ENCODE measurements at regions not wholly inside any gene's neighbourhood (a gene's known extent, or its start where the extent isn't known, plus 50 kb on each side); places are given as distances from the start of the nearest gene placed in this dataset.

- peaks cover 9% of the 10 kb centered on the region for H3K36me3 Mint-ChIP-seq (ENCODE audit: low read depth)
- H3K27ac Mint-ChIP-seq, result peak overlapping the region; percentile 73
- H3K9me3 Mint-ChIP-seq, result no peaks in the 10 kb centered on the region
- CTCF ChIA-PET, result interaction anchor here (1.1 to 3.6 kb wide), 4 partner anchors 8 to 134 kb away, joined by 3 to 20 read pairs (median 8); no protein-coding TSS in a partner anchor
- no peak for TF ChIP-seq CTCF (IDR thresholded peaks at IDR 0.05)
- H3K4me1 Mint-ChIP-seq (ENCODE audit: low read depth), result peaks cover 54% of the 10 kb centered on the region
- no peak overlapping the region for H3K4me3 Mint-ChIP-seq
- POLR2A ChIA-PET, result interaction anchor here (0.7 to 2.7 kb wide), 3 partner anchors 10 to 209 kb away, joined by 3 to 10 read pairs (median 4); partner anchors contain the start of gene NABP1
- intact Hi-C loops (cut with micrococcal nuclease), result no loop called here
- H3K27me3 Mint-ChIP-seq, result no peaks in the 10 kb centered on the region
- ATAC-seq (peak; percentile 76), DNase-seq (peak; percentile 55)
These were observed 52.9 kb upstream of the NABP1 start for GRCh38 chr2:191625016-191625415.

- Mint-ChIP-seq H3K27ac (peak overlapping the region; percentile 58), H3K36me3 (ENCODE audit: low read depth) (peaks cover 9% of the 10 kb centered on the region), H3K4me1 (ENCODE audit: low read depth) (peaks cover 51% of the 10 kb centered on the region), H3K4me3 (no peak overlapping the region), H3K9me3 (no peaks in the 10 kb centered on the region), H3K27me3 (no peaks in the 10 kb centered on the region)
- ATAC-seq (no peak), DNase-seq (no peak)
- no peak for TF ChIP-seq CTCF (IDR thresholded peaks at IDR 0.05)
- CTCF ChIA-PET, result interaction anchor here (1.4 to 3.6 kb wide), 3 partner anchors 9 to 58 kb away, joined by 4 to 20 read pairs (median 12); no protein-coding TSS in a partner anchor
- POLR2A ChIA-PET, result interaction anchor here (0.7 to 2.7 kb wide), 2 partner anchors 52 to 210 kb away, joined by 3 to 10 read pairs; partner anchors contain the start of gene NABP1
- intact Hi-C loops (cut with micrococcal nuclease), result no loop called here
These were observed 52.5 kb upstream of the NABP1 start for GRCh38 chr2:191625446-191625845.

- Mint-ChIP-seq H3K27ac (no peak overlapping the region), H3K9me3 (no peaks in the 10 kb centered on the region), H3K36me3 (ENCODE audit: low read depth) (peaks cover 9% of the 10 kb centered on the region), H3K4me3 (no peak overlapping the region), H3K4me1 (ENCODE audit: low read depth) (peaks cover 47% of the 10 kb centered on the region), H3K27me3 (no peaks in the 10 kb centered on the region)
- TF ChIP-seq CTCF (IDR thresholded peaks at IDR 0.05), result no peak
- DNase-seq (no peak), ATAC-seq (no peak)
- ChIA-PET CTCF (interaction anchor here (1.3 to 3.6 kb wide), 6 partner anchors 10 to 65 kb away, joined by 3 to 20 read pairs (median 6); no protein-coding TSS in a partner anchor), POLR2A (interaction anchor here (1.2 to 2.7 kb wide), 2 partner anchors 14 to 51 kb away, joined by 3 to 10 read pairs; partner anchors contain the start of gene NABP1)
- intact Hi-C loops (cut with micrococcal nuclease), result no loop called here
These were observed 51.3 kb upstream of the NABP1 start for GRCh38 chr2:191626497-191627151.

- intact Hi-C loops (cut with micrococcal nuclease), result no loop called here
These were observed 50.4 kb upstream of the NABP1 start for GRCh38 chr2:191627518-191627917.

More at GRCh38 chr2:191627518-191627917, 50.4 kb upstream of the NABP1 start:
- ChIA-PET CTCF (interaction anchor here (0.8 to 3.6 kb wide), 6 partner anchors 10 to 60 kb away, joined by 3 to 20 read pairs (median 6); no protein-coding TSS in a partner anchor), POLR2A (interaction anchor here (0.8 to 2.1 kb wide), 6 partner anchors 9 to 58 kb away, joined by 3 to 6 read pairs (median 4); no protein-coding TSS in a partner anchor)
- Mint-ChIP-seq H3K4me3 (no peak overlapping the region), H3K36me3 (ENCODE audit: low read depth) (peaks cover 9% of the 10 kb centered on the region), H3K27me3 (no peaks in the 10 kb centered on the region), H3K9me3 (no peaks in the 10 kb centered on the region), H3K4me1 (ENCODE audit: low read depth) (peaks cover 44% of the 10 kb centered on the region), H3K27ac (no peak overlapping the region)
- DNase-seq, result no peak
- ATAC-seq, result no peak
- TF ChIP-seq CTCF (IDR thresholded peaks at IDR 0.05), result no peak

Data from activated CD8-positive, alpha-beta T cell treated with anti-CD3 and anti-CD28 coated beads for 36 hours (primary cell).